ENCODE measurements at regions not wholly inside any gene's neighbourhood (a gene's known extent, or its start where the extent isn't known, plus 50 kb on each side); places are given as distances from the start of the nearest gene placed in this dataset.

DNA sequence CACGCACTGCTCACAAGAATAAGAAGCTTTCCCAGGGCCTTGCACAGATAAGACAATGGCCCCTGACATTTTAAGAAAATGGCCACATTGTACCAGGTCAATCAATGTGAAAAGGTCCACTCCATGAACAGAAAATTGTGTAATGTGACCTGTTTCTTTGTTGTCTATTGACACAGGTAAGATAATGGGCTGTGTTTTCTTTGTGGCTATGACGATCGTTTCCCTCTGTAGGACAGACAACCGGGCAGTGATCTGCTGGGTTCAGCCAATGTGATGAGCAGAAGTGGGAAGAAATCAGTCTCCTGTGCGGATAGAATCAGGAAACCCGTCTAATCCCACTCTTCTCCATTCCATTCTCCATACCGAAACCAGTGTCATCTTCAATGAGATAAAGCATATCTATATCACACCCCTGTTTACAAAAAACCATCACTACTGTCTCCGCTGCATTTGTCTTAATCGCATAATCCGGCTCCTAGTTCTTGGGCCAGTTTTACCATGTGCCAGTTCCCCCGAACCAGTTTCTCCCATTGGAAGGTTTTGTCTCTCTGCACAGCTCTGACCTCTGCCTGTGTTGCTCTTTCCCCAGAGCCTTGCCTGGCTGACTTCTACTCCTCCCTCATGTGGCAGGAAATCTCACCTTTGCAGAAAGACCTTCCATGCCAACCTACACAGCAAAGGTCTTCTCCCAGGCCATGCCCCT, 66.9 kb upstream of the ATF7IP2 start:
- no peak for DNase-seq (ENCODE audit: low spot score in 2 of 2)
- no peak overlapping the region for H3K4me3 ChIP-seq (ENCODE audit: low read depth, poor library complexity, severe bottlenecking)
- TF ChIP-seq, protein P1, sequence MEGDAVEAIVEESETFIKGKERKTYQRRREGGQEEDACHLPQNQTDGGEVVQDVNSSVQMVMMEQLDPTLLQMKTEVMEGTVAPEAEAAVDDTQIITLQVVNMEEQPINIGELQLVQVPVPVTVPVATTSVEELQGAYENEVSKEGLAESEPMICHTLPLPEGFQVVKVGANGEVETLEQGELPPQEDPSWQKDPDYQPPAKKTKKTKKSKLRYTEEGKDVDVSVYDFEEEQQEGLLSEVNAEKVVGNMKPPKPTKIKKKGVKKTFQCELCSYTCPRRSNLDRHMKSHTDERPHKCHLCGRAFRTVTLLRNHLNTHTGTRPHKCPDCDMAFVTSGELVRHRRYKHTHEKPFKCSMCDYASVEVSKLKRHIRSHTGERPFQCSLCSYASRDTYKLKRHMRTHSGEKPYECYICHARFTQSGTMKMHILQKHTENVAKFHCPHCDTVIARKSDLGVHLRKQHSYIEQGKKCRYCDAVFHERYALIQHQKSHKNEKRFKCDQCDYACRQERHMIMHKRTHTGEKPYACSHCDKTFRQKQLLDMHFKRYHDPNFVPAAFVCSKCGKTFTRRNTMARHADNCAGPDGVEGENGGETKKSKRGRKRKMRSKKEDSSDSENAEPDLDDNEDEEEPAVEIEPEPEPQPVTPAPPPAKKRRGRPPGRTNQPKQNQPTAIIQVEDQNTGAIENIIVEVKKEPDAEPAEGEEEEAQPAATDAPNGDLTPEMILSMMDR (IDR thresholded peaks at IDR 0.05), result no peak
- no peak for TF ChIP-seq POLR2A (IDR thresholded peaks at IDR 0.05)
- 77 to 83% methylated on average over 11 of the region's 11 CpGs for WGBS, 2 donors
- intact Hi-C loops (cut with DNase I; ENCODE audit: low total_unique reads), result no loop called here

DNA sequence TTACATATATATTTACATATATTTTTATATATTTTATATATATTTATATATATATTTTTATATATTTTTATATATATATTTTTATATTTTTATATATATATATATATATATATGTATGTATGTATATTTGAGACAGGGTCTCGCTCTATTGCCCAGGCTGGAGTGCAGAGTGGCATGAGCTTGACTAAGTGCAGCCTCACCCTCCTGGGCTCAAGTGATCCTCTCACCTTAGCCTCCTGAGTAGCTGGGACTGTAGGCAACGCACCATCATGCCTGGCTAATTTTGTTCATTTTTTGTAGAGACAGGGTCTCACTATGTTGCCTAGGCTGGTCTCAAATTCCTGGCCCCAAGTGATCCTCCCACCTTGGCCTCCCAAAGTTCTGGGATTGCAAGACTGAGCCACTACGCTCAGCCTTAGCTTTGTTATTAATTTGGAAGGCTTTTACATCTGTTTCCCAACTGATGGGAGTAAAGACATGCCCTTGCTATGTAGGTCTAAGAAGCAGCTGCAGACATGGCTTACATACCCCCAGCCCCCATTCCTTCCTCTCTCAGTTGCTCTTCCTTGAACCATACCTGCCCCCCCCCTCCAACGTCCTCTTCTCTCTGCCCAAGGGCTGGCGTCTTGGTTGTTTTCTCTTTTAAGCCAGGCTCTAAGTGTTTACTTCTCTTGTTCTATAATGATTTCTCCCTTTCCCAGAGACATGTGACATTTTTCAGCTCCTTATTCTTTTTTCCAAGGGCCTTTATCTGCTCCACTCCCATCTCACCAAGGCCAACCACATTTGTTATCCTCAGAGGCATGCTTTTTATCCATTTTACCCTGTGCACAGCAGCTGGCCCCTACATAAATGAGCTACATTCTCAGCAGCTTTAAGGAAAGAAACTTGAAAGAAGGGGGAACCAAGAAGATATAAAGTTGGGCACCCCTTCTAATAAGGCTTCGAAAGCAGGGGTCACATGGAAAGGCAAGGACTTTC, 64.2 kb upstream of the ATF7IP2 start:
- H3K4me3 ChIP-seq (ENCODE audit: low read depth, poor library complexity, severe bottlenecking), result no peak overlapping the region
- TF ChIP-seq, protein P1 (IDR thresholded peaks at IDR 0.05), result no peak
- no peak for TF ChIP-seq POLR2A (IDR thresholded peaks at IDR 0.05)
- 77 to 80% methylated on average over 6 of the region's 6 CpGs for WGBS, 2 donors
- no peak for DNase-seq (ENCODE audit: low spot score in 2 of 2)
- intact Hi-C loops (cut with DNase I; ENCODE audit: low total_unique reads), result no loop called here

DNA sequence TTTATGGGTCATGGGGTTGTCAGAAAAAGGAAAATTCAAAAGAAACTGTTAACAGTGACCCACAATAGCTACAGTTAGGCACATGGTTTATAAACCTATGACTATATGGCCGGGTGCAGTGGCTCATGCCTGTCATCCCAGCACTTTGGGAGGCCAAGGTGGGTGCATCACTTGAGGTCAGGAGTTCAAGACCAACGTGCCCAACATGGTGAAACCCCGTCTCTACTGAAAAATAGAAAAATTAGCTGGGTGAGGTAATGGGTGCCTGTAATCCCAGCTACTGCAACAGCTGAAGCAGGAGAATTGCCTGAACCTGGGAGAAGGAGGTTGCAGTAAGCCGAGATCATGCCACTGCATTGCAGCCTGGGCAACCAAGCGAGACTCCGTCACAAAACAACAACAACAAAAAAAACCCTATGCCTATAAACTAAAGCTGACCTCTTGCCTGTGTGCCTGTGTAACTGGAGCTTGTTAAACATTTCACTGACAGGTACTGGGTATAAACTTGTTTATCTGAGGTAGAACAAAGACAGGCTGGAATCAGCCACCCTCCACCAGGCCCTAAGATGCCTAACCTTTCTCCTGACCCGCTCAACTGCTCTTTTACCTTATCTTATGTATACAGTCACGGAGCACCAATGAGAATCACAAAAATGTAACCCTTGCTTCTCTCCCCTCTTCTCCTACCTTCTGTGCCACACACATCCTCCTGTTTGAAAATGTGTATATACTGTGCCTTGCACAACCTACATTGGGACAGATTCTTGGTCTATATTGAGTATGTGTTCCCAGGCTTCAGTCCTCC, 62.9 kb upstream of the ATF7IP2 start:
- TF ChIP-seq, protein P1 (IDR thresholded peaks at IDR 0.05), result no peak
- DNase-seq (ENCODE audit: low spot score in 2 of 2), result no peak
- WGBS, 2 donors, result 79% methylated on average over 8 of the region's 8 CpGs
- intact Hi-C loops (cut with DNase I; ENCODE audit: low total_unique reads), result no loop called here
- no peak overlapping the region for H3K4me3 ChIP-seq (ENCODE audit: low read depth, poor library complexity, severe bottlenecking)

DNA sequence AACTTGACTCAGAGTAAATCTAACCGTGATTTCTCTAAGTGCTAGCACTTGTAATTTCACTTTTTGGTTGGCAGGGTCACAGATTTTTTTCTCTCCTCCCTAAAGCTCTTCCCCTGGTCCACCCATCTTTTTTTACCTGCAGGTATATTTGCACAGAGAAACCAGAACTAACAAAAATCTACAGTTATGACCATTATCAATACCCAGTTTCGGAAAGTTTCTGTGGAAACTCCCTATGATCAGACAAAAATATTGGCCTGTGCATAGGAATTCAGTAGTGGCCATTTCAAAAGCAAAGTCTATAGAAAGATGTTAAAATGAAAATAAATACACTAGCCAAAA, 62.4 kb upstream of the ATF7IP2 start:
- no peak for TF ChIP-seq POLR2A (IDR thresholded peaks at IDR 0.05)
- TF ChIP-seq, protein P1 (IDR thresholded peaks at IDR 0.05), result no peak
- no peak for DNase-seq (ENCODE audit: low spot score in 2 of 2)
- no peak overlapping the region for H3K4me3 ChIP-seq (ENCODE audit: low read depth, poor library complexity, severe bottlenecking)
- intact Hi-C loops (cut with DNase I; ENCODE audit: low total_unique reads), result no loop called here
- 73% methylated on average over 2 of the region's 2 CpGs for WGBS, 2 donors

DNA sequence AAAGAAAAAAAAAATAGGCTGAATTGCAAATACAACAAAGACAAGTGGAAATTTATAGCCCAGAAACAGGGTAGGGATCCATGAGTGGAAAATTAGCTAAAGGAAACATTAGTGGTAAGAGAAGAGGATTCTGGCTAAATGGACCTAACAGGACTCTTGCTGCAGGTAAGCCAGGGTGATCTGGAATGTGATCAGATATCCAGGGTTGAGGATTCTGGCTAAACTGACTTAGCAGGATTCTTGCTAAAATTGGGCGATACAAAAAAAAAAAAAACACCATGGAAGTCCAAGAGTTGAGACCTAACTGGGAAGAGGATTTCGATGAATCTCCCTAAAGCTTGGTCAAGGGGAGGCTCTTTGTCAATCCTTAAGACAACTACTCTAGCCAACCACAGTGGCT, 61.7 kb upstream of the ATF7IP2 start:
- intact Hi-C loops (cut with DNase I; ENCODE audit: low total_unique reads), result no loop called here
- DNase-seq (ENCODE audit: low spot score in 2 of 2), result no peak
- WGBS, 2 donors, result 90 to 93% methylated on average over 2 of the region's 2 CpGs
- TF ChIP-seq, protein P1 (IDR thresholded peaks at IDR 0.05), result no peak
- no peak for TF ChIP-seq POLR2A (IDR thresholded peaks at IDR 0.05)
- no peak overlapping the region for H3K4me3 ChIP-seq (ENCODE audit: low read depth, poor library complexity, severe bottlenecking)
